ENCODE measurements at regions not wholly inside any gene's neighbourhood (a gene's known extent, or its start where the extent isn't known, plus 50 kb on each side); places are given as distances from the start of the nearest gene placed in this dataset.

DNA sequence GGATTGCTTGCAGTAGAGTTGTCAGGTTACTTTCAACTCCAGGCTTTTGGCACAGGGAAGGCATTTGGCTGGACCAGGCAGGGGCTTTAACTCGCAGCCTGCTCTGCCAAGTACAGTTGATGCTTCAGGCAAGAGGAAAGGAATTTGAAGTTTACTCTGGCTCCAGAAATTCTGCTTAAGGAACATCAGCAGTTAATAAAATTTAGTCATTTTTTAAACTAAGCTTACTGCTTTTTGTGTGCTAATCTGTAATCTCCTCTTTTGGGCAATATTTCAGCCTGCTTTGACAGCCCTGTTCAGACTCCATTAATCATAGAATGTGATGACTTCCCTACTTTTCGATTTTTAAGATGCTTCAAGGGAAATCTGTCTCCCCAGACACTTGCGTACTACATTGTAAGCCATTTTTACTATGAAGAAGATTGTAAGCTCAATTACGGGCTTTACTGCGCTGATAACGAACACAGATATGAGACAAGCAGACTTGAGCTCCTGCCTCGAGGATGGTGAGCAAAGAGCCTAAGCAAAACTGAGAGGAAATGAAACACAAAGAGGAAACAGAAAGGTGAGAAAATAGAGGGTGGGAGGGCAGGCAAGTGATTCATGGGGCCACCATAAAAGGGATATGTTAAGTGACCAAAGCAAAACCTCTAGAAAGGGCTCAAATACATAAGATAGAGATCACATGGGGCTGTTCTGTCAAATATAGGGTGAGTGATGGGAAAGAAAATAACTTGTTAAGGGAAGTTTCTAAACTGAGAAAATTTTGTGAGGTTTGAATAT lies 76.6 kb upstream of the VAV3 start:
- TF ChIP-seq EZH2 (IDR thresholded peaks at IDR 0.05) (no peak), POLR2AphosphoS5 (IDR thresholded peaks at IDR 0.05; ENCODE audit: borderline replicate concordance, low read depth, low read length) (no peak), FOXP2 (optimal IDR thresholded peaks at IDR 0.05; ENCODE audit: control extremely low read depth, extremely low read length, insufficient read depth) (no peak)

Data from SK-N-MC (cell line).